Left lobe of liver (tissue), 2 donors: ENCODE measurements at regions not wholly inside any gene's neighbourhood (a gene's known extent, or its start where the extent isn't known, plus 50 kb on each side); places are given as distances from the start of the nearest gene placed in this dataset.

Experiments
- ATAC-seq: fragments of 200-7000 bp; cut with Tn5 transposase; one replicate; pipeline ENCODE4 v1.9.1; 2020; ENCODE audit warnings: mild to moderate bottlenecking, moderate library complexity
- DNase-seq: peaks from one replicate; pipeline ENCODE4 v3.0.0-alpha.2; 2020; ENCODE audit warnings: low spot score
- donor health status: DM: no; HTN: no; CAD: no; lungs with moderate emphysema.
- donor health status: DM: no; HTN: yes; CAD: no.

- DNase-seq (no peak), ATAC-seq (no peak)
Observed at GRCh38 chr2:144596073-144596871, 76.4 kb upstream of the ZEB2 start.

- no peak for ATAC-seq
- no peak for DNase-seq
Observed at GRCh38 chr2:144595686-144596072, 75.8 kb upstream of the ZEB2 start.

GRCh38 chr2:144595279-144595678 is 75.4 kb upstream of the ZEB2 start:
- DNase-seq (no peak), ATAC-seq (no peak)

GRCh38 chr2:144593803-144594202 is 73.9 kb upstream of the ZEB2 start:
- ATAC-seq (no peak), DNase-seq (no peak)

GRCh38 chr2:144592500-144593256 is 72.8 kb upstream of the ZEB2 start:
- DNase-seq (no peak), ATAC-seq (no peak)

GRCh38 chr2:144587306-144587705 is 67.4 kb upstream of the ZEB2 start:
- no peak for DNase-seq
- no peak for ATAC-seq

GRCh38 chr2:144586476-144586875 is 66.6 kb upstream of the ZEB2 start:
- ATAC-seq (no peak), DNase-seq (no peak)

GRCh38 chr2:144583741-144584453 is 64.0 kb upstream of the ZEB2 start:
- ATAC-seq (no peak), DNase-seq (no peak)

- no peak for ATAC-seq
Observed at GRCh38 chr2:144583381-144583729, 63.4 kb upstream of the ZEB2 start.

GRCh38 chr2:144582651-144583380 is 62.9 kb upstream of the ZEB2 start:
- DNase-seq = no peak
- ATAC-seq = peak; percentile 54

More at GRCh38 chr2:144583381-144583729, 63.4 kb upstream of the ZEB2 start:
- no peak for DNase-seq

- DNase-seq = no peak
- no peak for ATAC-seq
Observed at GRCh38 chr2:144580521-144581161, 60.7 kb upstream of the ZEB2 start.

GRCh38 chr2:144579556-144579955 is 59.6 kb upstream of the ZEB2 start:
- ATAC-seq (no peak), DNase-seq (no peak)

GRCh38 chr2:144578099-144578498 is 58.2 kb upstream of the ZEB2 start:
- DNase-seq (no peak), ATAC-seq (no peak)

- no peak for ATAC-seq
- no peak for DNase-seq
Observed at GRCh38 chr2:144572977-144573376, 53.1 kb upstream of the ZEB2 start.

- DNase-seq = no peak
- ATAC-seq = no peak
Observed at GRCh38 chr2:144571770-144572169, 51.9 kb upstream of the ZEB2 start.

- no peak for ATAC-seq
- DNase-seq = no peak
Observed at GRCh38 chr2:144570566-144570965, 50.6 kb upstream of the ZEB2 start.
